Panc1 (cell line): ENCODE measurements at regions not wholly inside any gene's neighbourhood (a gene's known extent, or its start where the extent isn't known, plus 50 kb on each side); places are given as distances from the start of the nearest gene placed in this dataset.

Experiments
- ATAC-seq: fragments of 200-7000 bp; cut with Tn5 transposase; 2 replicates; pipeline ENCODE4 v1.9.1; 2020; ENCODE audit warnings: mild to moderate bottlenecking, moderate library complexity
- BruUV-seq: library from RNA; stranded (reverse); fragments of 400-500 nt; replicated peaks from 2 replicates; lab custom pipeline; 2021; lab: Mats Ljungman, UMichigan
- CTCF ChIA-PET: fragments of 300-600 bp; sonication (Branson Sonifier 250); formaldehyde crosslinking; loops from one replicate; lab custom pipeline; 2022; ENCODE audit warnings: antibody characterized with exemption; lab: Charles Lee
- POLR2A ChIA-PET: fragments of 300-600 bp; sonication (Branson Sonifier 250); formaldehyde crosslinking; loops from one replicate; lab custom pipeline; 2022; ENCODE audit warnings: antibody characterized with exemption; lab: Charles Lee
- DNase-seq: peaks from one replicate; pipeline ENCODE4 v3.0.0-alpha.2; 2010; ENCODE audit warnings: low read depth, low spot score
- H3K27ac ChIP-seq: 2 replicates; pipeline ENCODE4 v1.5.1; 2011; ENCODE audit warnings: mild to moderate bottlenecking, low read length, inconsistent platforms
- H3K27me3 ChIP-seq: fragments of 200-500 bp; sonication (Bioruptor generic); 2 replicates; pipeline ENCODE4 v1.6.0; 2014; ENCODE audit warnings: low read length, inconsistent platforms; ENCODE audit not compliant: control insufficient read depth, insufficient read depth
- H3K36me3 ChIP-seq: fragments of 200-500 bp; sonication (Bioruptor generic); 2 replicates; pipeline ENCODE4 v1.5.1; 2014; ENCODE audit warnings: inconsistent platforms, mild to moderate bottlenecking, low read length, moderate library complexity; ENCODE audit not compliant: control insufficient read depth, insufficient read depth
- H3K4me1 ChIP-seq: 2 replicates; pipeline ENCODE4 v1.5.1; 2011; ENCODE audit warnings: inconsistent platforms, mild to moderate bottlenecking, low read length, moderate library complexity; ENCODE audit not compliant: control insufficient read depth, insufficient read depth
- H3K4me3 ChIP-seq, 2 experiments: 2 replicates each; pipeline ENCODE4 v1.5.1; 2011 to 2012; ENCODE audit warnings: low read depth in 2 of 2, low read length in 2 of 2, mild to moderate bottlenecking in 2 of 2, inconsistent platforms in 1 of 2, moderate library complexity in 1 of 2
- H3K9me3 ChIP-seq: fragments of 200-500 bp; sonication (Bioruptor generic); 2 replicates; pipeline ENCODE4 v1.5.1; 2014; ENCODE audit warnings: low read depth, mild to moderate bottlenecking, inconsistent platforms, low read length, moderate library complexity; ENCODE audit not compliant: control insufficient read depth, insufficient read depth
- POLR2AphosphoS5 ChIP-seq: IDR thresholded peaks from 2 replicates; pipeline ENCODE4 v1.6.1; 2012; ENCODE audit warnings: mild to moderate bottlenecking, low read depth, low read length, moderate library complexity
- SIN3A ChIP-seq: IDR thresholded peaks from 2 replicates; pipeline ENCODE4 v1.6.1; 2012; ENCODE audit warnings: low read depth, mild to moderate bottlenecking, low read length, moderate library complexity, borderline replicate concordance; ENCODE audit not compliant: insufficient read depth
- TCF7L2 ChIP-seq: IDR thresholded peaks from 2 replicates; pipeline ENCODE4 v1.6.1; 2011; ENCODE audit warnings: mild to moderate bottlenecking, low read depth, low read length, inconsistent platforms
- in situ Hi-C: cut with HindIII; loops from 2 replicates; pipeline ENCODE4 v1.10.0; 2016; ENCODE audit warnings: low sequenced_read_pairs, low pct_unique_long_range_greater_than_20kb
- intact Hi-C: fragments of 100-400 bp; cut with micrococcal nuclease; formaldehyde crosslinking; loops from one replicate; pipeline ENCODE4 v1.10.0; 2022; ENCODE audit not compliant: unreplicated experiment
- TF ChIP-seq, protein P1 (sequence below): fragments of 450-650 bp; IDR thresholded peaks from 2 replicates; pipeline ENCODE4 v1.5.1; 2017; ENCODE audit warnings: mild to moderate bottlenecking
- TF ChIP-seq, protein P2 (sequence below), 2 experiments: IDR thresholded peaks; 2 replicates each; pipeline ENCODE4 v1.6.1; 2011 to 2012; ENCODE audit warnings: low read depth in 2 of 2, control low read depth in 1 of 2, low read length in 1 of 2, mild to moderate bottlenecking in 1 of 2, moderate library complexity in 1 of 2; ENCODE audit not compliant: insufficient read depth in 1 of 2

DNA sequence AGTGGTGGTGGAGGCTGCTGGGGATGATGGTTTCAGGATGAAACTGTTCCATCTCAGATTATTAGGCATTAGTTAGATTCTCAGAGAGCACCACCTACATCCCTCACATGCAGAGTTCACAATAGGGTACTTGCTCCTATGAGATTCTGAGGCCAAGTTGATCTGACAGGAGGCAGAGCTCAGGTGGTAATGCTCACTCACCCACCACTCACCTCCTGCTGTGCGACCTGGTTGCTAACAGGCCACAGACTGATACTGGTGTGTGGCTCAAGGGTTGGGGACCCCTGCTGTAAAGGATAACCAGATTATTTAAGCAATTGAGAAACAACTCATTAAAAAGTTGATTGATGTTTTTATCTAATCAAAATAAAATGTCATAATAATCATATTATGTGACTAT, 248.5 kb downstream of the RERGL start:
- ATAC-seq: no peak
- in situ Hi-C loops (no loop called here), intact Hi-C loops (no loop called here)
- no peak overlapping the region for H3K4me3 ChIP-seq
- no peaks in the 10 kb centered on the region for H3K9me3 ChIP-seq
- ChIA-PET CTCF (no interaction called here), POLR2A (no interaction called here)
- BruUV-seq: no TSS peak
- no peak overlapping the region for H3K27ac ChIP-seq
- no peak for DNase-seq
- no peaks in the 10 kb centered on the region for H3K27me3 ChIP-seq
- TF ChIP-seq, protein P1, sequence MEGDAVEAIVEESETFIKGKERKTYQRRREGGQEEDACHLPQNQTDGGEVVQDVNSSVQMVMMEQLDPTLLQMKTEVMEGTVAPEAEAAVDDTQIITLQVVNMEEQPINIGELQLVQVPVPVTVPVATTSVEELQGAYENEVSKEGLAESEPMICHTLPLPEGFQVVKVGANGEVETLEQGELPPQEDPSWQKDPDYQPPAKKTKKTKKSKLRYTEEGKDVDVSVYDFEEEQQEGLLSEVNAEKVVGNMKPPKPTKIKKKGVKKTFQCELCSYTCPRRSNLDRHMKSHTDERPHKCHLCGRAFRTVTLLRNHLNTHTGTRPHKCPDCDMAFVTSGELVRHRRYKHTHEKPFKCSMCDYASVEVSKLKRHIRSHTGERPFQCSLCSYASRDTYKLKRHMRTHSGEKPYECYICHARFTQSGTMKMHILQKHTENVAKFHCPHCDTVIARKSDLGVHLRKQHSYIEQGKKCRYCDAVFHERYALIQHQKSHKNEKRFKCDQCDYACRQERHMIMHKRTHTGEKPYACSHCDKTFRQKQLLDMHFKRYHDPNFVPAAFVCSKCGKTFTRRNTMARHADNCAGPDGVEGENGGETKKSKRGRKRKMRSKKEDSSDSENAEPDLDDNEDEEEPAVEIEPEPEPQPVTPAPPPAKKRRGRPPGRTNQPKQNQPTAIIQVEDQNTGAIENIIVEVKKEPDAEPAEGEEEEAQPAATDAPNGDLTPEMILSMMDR: no peak
- TF ChIP-seq TCF7L2 (no peak), SIN3A (no peak), POLR2AphosphoS5 (no peak)
- TF ChIP-seq, protein P2, sequence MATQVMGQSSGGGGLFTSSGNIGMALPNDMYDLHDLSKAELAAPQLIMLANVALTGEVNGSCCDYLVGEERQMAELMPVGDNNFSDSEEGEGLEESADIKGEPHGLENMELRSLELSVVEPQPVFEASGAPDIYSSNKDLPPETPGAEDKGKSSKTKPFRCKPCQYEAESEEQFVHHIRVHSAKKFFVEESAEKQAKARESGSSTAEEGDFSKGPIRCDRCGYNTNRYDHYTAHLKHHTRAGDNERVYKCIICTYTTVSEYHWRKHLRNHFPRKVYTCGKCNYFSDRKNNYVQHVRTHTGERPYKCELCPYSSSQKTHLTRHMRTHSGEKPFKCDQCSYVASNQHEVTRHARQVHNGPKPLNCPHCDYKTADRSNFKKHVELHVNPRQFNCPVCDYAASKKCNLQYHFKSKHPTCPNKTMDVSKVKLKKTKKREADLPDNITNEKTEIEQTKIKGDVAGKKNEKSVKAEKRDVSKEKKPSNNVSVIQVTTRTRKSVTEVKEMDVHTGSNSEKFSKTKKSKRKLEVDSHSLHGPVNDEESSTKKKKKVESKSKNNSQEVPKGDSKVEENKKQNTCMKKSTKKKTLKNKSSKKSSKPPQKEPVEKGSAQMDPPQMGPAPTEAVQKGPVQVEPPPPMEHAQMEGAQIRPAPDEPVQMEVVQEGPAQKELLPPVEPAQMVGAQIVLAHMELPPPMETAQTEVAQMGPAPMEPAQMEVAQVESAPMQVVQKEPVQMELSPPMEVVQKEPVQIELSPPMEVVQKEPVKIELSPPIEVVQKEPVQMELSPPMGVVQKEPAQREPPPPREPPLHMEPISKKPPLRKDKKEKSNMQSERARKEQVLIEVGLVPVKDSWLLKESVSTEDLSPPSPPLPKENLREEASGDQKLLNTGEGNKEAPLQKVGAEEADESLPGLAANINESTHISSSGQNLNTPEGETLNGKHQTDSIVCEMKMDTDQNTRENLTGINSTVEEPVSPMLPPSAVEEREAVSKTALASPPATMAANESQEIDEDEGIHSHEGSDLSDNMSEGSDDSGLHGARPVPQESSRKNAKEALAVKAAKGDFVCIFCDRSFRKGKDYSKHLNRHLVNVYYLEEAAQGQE (IDR thresholded peaks at IDR 0.05; ENCODE audit: insufficient read depth in 1 of 2, low read depth in 2 of 2, low read length in 1 of 2): no peak
- H3K4me1 ChIP-seq: no peaks in the 10 kb centered on the region
- H3K36me3 ChIP-seq: no peaks in the 10 kb centered on the region

DNA sequence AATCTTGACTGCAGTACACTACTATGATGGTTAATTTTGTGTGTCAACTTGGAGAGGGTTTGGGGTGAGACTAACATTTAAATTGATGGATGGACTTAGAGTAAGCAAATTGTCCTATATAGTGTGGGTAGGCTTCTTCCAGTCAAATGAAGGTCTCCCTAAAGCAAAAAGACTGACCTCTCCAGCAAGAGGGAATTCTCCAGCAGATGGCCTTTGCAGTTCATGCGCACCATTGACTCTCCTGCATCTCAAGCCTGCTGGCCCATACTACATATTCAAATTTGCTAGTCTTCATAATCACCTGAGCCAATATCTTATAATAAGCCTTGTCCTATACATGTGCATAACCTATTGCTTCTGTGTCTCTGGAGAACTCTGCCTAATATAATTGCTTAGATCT, 260.2 kb downstream of the RERGL start:
- ChIA-PET POLR2A (no interaction called here), CTCF (no interaction called here)
- ATAC-seq: no peak
- in situ Hi-C loops (no loop called here), intact Hi-C loops (no loop called here)
- BruUV-seq: no TSS peak
- no peak for DNase-seq
- Histone ChIP-seq H3K4me3 (no peak overlapping the region), H3K9me3 (no peaks in the 10 kb centered on the region), H3K36me3 (no peaks in the 10 kb centered on the region), H3K27ac (no peak overlapping the region), H3K4me1 (no peaks in the 10 kb centered on the region), H3K27me3 (no peaks in the 10 kb centered on the region)
- TF ChIP-seq TCF7L2 (no peak), POLR2AphosphoS5 (no peak), SIN3A (no peak)
- TF ChIP-seq, protein P1: no peak
- TF ChIP-seq, protein P2 (IDR thresholded peaks at IDR 0.05; ENCODE audit: insufficient read depth in 1 of 2, low read depth in 2 of 2, low read length in 1 of 2): no peak
